ENCODE measurements at regions not wholly inside any gene's neighbourhood (a gene's known extent, or its start where the extent isn't known, plus 50 kb on each side); places are given as distances from the start of the nearest gene placed in this dataset.
"Not testable (repeated sequence)": the region's sequence is repeated elsewhere in the genome, so short reads cannot be mapped to it uniquely, and the experiment has no call there.

DNA sequence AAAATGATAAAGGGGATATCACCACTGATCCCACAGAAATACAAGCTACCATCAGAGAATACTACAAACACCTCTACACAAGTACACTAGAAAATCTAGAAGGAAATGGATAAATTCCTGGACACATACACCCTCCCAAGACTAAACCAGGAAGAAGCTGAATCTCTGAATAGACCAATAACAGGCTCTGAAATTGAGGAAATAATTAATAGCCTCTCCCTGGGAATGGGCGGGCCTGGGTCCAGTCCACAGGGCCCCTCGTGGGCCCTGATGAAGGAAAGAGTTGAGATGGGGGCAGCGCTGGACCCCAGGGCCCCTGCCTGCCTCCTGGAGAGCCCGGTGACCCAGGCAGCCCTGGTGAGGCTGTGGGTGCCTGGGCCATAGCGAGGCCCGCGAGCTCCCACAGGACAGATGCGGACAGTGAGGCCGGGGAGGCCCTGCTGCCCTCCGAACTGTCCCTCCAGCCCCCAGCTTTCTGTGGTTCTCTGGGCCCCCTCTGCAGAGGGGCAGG, 154.0 kb downstream of the CCDC74A start:
- FAIRE-seq; H3K9me3 ChIP-seq (ENCODE audit: insufficient read depth in 2 of 2, low read depth in 1 of 2, low read length in 1 of 2); H4K91ac ChIP-seq (replicated peaks; ENCODE audit: insufficient read length, low read length); H2BK12ac ChIP-seq (ENCODE audit: low read depth, low read length); H3K27ac ChIP-seq (ENCODE audit: low read depth, low read length); H3K4ac ChIP-seq (replicated peaks; ENCODE audit: insufficient read length, low read depth, low read length); H3K79me1 ChIP-seq (ENCODE audit: low read depth, low read length); H2BK15ac ChIP-seq (ENCODE audit: low read length); H3K18ac ChIP-seq (ENCODE audit: extremely low read depth, low read length); H3K79me2 ChIP-seq (ENCODE audit: control insufficient read depth in 1 of 2, insufficient read depth in 2 of 2, low read length in 2 of 2); H2BK20ac ChIP-seq (ENCODE audit: low read length); H3K27me3 ChIP-seq (replicated peaks in 1 of 4; ENCODE audit: control insufficient read depth in 3 of 4, extremely low read depth in 1 of 4, insufficient read depth in 3 of 4, low read length in 3 of 4); H3K14ac ChIP-seq (ENCODE audit: insufficient read length); H2AK5ac ChIP-seq (ENCODE audit: low read depth, low read length); H2BK120ac ChIP-seq (replicated peaks; ENCODE audit: low read depth, low read length); H3K23me2 ChIP-seq (ENCODE audit: low read depth, low read length); H3K36me3 ChIP-seq (ENCODE audit: control insufficient read depth in 2 of 4, insufficient read depth in 4 of 4, low read length in 3 of 4); H3K4me1 ChIP-seq (replicated peaks in 1 of 4; ENCODE audit: control insufficient read depth in 3 of 4, insufficient read depth in 4 of 4, low read length in 3 of 4); H3K56ac ChIP-seq (replicated peaks; ENCODE audit: insufficient read length, low read depth, low read length); H4K5ac ChIP-seq (ENCODE audit: insufficient read length, low read depth, low read length); H4K20me1 ChIP-seq (replicated peaks in 1 of 2; ENCODE audit: control insufficient read depth in 1 of 2, insufficient read depth in 2 of 2, low read length in 2 of 2); H3K23ac ChIP-seq (ENCODE audit: insufficient read length); H2BK5ac ChIP-seq (ENCODE audit: low read depth, low read length): not testable (repeated sequence)
- peak in 1 of 2 experiments; percentile 50 for DNase-seq (ENCODE audit: low read depth in 1 of 2, low spot score in 2 of 2)
- peak overlapping the region; percentile 35; the same call in 1 of the 2 replicates for H4K8ac ChIP-seq (ENCODE audit: extremely low read depth, insufficient read depth, low read length)
- POLR2A ChIA-PET (ENCODE audit: partially characterized antibody), result interaction anchor here (1.0 to 1.6 kb wide), 3 partner anchors 9 to 10 kb away, joined by 4 to 8 read pairs (median 5); no protein-coding TSS in a partner anchor
- peak overlapping the region; percentile 75 to 88 for H3K4me2 ChIP-seq (ENCODE audit: insufficient read depth in 1 of 2, low read depth in 2 of 2, low read length in 2 of 2)
- H2AFZ ChIP-seq (ENCODE audit: low read length), result peak overlapping the region; percentile 68; the same call in 1 of the 2 replicates
- peak overlapping the region in 1 of 4 experiments; percentile 4; a peak in 1 of 7 replicates for H3K9ac ChIP-seq (replicated peaks in 1 of 4; ENCODE audit: extremely low read depth in 1 of 4, low read depth in 3 of 4, low read length in 3 of 4)
- CTCF ChIA-PET (ENCODE audit: partially characterized antibody), result interaction anchor here (0.5 to 3.2 kb wide), 8 partner anchors 9 to 578 kb away, joined by 4 to 38 read pairs (median 5); partner anchors contain the start of gene MZT2A
- 42% methylated on average over 7 of the region's 10 CpGs; no CpG with 5 or more reads in 1 of the 2 experiments for WGBS, 2 experiments (ENCODE audit: extremely low coverage in 1 of 2, insufficient coverage in 1 of 2, insufficient read length in 1 of 2, insufficient replicate concordance in 2 of 2, low coverage in 1 of 2, low lambda C conversion rate in 2 of 2, missing lambda C conversion rate in 1 of 2)
- H3K4me3 ChIP-seq (ENCODE audit: extremely low read depth in 1 of 4, insufficient read depth in 2 of 4, low read depth in 3 of 4, low read length in 4 of 4), result peak overlapping the region; percentile 58 to 81 (median 74)
